ENCODE measurements at regions not wholly inside any gene's neighbourhood (a gene's known extent, or its start where the extent isn't known, plus 50 kb on each side); places are given as distances from the start of the nearest gene placed in this dataset.

- DNase-seq (ENCODE audit: low spot score), result no peak
Observed at GRCh38 chr1:39085174-39085573, 59.0 kb downstream of the NDUFS5 start.

DNA sequence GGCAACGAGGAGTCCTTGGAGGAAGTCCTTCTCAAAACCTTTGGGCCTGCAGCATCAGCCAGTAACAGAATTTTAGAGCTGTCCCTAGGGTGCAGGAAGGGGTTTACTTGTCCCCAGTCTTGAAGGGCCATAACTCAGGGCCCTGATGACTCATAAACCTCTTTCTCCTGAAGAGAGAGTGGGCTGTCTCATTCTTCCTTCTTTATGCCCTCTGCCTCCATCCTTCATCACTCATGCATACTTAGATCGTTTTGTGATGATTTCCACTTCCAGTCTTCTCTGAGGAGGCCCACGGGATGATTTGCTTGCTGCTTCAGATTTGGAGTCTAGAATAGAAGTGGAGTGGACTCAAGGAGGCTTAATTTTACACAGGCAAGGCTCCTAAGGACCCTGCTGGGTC lies 60.2 kb downstream of the NDUFS5 start:
- DNase-seq (ENCODE audit: low spot score), result no peak

DNA sequence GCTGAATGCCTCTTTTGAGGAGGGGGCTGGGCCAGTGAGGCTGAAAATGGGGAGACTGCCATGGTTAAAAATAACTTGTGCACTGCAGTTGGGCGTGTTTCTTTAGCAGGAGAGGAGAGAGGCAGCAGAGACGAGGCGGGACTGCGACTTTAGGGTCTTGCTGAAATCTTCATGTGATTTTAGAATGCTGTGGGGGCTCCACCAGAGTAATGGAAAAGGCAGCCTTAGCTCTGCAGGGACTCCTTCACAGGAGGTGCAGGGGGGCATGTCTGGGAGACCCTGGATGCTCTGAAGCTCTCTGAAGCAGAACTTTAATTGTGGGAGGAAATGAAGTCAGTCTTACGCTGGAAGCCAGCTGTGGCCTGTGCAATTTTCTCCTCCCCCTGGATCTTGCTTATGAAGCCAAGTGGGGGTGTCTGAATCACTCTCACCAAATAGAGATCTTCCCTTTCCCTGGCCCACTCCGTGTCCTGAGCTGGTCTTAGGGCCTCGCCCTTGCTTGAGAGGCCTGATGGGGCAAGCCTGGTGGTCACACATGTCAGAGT lies 60.8 kb downstream of the NDUFS5 start:
- no peak for DNase-seq (ENCODE audit: low spot score)

DNA sequence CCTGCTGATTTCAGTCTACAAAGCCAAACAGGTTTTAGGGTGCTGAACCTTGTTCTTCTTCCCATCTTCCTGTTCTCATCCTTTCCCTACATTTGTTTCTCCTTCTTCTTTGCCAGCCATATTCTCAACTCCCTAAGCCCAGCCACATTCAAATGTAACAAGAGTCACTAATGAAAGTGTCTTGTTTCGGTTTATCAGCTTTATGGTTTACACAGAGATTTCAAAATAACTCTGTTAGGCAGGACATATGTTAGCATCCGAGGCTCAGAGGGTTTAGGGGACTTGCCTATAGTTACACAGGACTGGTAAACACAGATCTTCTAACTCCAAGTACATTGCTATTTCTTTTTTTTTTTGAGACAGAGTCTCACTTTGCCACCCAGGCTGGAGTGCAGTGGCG lies 61.3 kb downstream of the NDUFS5 start:
- DNase-seq (ENCODE audit: low spot score), result no peak

DNA sequence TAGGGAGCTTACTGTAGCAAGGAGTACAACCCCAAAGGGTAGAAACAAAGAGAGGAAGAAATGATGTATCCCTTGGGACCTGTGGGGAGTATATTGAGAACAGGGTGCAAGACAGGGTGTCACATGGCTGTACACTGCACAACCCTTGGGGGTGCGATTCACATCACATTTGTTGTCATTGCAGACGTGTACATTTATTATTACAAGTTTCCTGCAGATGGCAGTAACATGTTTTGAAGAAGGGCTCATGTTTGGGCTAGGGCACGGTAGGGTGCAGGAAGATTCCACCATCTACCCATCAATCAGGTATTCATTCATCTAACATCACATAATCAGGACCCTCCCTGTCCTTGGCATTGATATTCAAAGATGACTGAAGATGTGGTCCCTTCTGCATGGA lies 62.5 kb downstream of the NDUFS5 start:
- DNase-seq (ENCODE audit: low spot score), result no peak

- DNase-seq (ENCODE audit: low spot score), result no peak
Observed at GRCh38 chr1:39089931-39090521, 63.9 kb downstream of the NDUFS5 start.

GRCh38 chr1:39090757-39091380 lies 64.7 kb downstream of the NDUFS5 start:
- DNase-seq (ENCODE audit: low spot score), result no peak

DNA sequence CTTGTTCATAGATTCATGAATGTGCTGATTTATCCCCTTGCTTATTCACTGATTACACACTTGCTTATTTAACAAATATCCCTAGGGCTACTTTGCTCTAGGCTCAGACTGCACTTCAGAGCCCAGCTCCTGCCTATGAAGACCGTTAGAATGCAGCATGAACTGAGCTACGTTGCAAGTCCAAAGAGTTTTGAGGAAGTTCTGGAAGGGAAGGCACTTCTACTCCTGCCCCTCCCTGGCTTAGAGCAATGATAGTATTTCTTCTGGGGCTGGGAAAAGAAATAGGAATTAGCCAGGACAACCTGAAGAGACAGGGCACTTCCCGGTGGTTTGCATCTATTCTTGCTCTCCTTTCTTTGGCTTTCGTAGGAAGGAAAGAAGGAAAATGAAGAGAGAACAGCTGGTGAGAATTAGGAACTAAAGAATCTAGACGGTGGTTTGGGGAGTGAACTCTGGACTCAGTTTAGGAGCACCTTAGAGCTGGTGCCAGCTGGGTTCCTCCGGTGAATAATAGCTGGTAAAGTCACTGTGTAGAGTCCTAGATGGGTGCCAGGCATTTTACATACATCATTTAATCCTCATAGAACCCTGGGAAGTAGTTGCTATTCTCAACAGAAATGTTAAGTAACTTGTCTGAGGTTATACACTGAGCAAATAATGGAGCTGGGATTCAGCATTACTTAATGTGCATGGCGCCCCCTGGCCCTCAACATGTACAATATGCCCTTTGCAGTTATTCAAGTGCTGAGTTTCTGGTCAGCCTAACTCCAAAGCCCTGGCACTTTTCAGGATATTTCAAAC lies 65.9 kb downstream of the NDUFS5 start:
- no peak for DNase-seq (ENCODE audit: low spot score)

DNA sequence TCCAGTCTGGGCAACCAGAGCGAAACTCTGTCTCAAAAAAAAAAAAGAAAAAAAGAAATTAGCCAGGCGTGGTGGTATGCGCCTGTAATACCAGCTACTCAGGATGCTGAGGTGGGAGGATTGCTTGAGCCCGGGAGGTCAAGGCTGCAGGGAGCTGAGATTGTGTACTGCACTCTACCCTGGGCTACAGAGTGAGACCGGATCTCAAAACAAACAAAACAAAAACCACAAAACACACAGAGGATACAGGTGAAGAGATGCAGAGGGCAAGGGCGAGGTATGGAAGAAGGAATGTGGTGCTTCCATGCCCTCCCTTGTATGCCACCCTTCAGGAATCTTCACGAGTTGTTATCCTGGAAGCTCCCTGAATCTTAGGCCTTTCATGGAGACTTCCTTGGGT lies 68.5 kb downstream of the NDUFS5 start:
- no peak for DNase-seq (ENCODE audit: low spot score)

DNA sequence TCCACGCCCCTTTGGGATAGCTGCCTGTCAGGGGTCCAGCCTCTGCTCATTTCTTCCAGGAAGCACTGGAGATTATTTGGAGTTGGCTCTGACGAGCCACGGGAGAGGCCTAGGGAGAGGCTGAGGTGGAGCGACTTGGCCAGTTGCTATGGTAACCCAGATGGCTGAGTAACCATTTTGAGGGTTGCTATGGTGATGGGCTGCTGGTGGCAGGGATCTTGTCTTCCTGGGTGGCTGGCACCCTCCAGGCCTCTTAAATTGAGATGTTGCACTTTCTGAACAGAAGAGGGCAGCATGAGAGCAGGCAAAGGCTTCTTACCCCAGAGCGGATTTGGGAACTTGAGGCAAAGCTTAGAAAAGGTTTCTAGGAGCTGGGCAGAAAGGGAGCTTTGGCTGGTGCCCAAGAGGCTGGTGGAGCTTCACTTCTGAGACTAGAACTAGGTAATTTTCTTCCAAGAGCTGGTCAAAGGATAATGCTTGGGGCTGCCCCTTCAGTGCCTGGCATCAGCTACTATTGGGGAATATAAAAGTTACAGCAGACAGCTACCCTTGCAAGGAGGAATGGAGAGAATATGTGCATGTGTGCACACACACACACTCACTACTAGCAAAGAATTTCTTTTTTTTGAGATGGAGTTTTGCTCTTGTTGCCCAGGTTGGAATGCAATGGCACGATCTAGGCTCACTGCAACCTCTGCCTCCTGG lies 72.5 kb downstream of the NDUFS5 start:
- peak; percentile 91 for DNase-seq (ENCODE audit: low spot score)

- DNase-seq (ENCODE audit: low spot score), result peak; percentile 54
Observed at GRCh38 chr1:39102537-39103327, 76.6 kb downstream of the NDUFS5 start.

DNA sequence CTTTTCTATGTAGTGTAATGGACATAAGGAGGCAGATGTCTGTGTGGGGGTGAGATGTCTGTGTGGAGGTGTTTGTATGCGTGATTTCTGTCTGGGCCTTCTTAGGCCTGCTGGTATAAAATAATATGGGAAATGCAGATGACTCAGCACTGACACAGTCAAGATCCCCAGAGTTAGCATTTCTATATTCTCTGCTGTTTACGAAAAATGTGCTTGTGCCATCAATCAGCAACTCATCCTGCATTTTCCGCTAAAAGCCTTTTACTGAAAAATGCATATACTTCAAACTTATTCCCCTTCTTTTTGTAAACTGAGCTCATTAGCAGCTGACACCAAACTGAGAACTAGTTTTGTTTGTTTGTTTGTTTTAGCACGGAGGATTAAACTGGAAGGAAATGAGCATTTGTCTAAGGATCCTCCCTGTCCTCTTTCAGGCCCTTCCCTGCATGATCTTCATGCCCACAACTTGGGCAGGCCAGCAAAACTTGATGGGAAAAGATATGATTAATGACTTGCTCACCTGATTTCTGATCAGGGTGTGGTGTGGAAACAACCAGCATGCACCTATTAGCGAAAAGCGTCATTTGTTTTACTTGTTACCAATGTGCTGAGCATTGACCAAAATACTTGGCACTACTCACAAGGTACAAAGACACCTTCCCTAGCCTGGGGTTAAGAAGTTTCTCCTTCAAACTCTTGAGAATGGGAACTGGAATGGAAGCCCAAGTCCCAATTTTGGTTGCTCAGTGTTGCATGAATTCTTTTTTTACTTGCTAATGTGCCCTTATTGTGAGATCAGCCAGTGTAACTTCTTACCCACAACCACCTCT lies 77.4 kb downstream of the NDUFS5 start:
- no peak for DNase-seq (ENCODE audit: low spot score)

GRCh38 chr1:39104158-39105060 lies 78.3 kb downstream of the NDUFS5 start:
- DNase-seq (ENCODE audit: low spot score), result no peak

GRCh38 chr1:39105061-39105840 lies 79.1 kb downstream of the NDUFS5 start:
- peak; percentile 83 for DNase-seq (ENCODE audit: low spot score)

GRCh38 chr1:39105841-39106765 lies 80.0 kb downstream of the NDUFS5 start:
- peak; percentile 75 for DNase-seq (ENCODE audit: low spot score)

DNA sequence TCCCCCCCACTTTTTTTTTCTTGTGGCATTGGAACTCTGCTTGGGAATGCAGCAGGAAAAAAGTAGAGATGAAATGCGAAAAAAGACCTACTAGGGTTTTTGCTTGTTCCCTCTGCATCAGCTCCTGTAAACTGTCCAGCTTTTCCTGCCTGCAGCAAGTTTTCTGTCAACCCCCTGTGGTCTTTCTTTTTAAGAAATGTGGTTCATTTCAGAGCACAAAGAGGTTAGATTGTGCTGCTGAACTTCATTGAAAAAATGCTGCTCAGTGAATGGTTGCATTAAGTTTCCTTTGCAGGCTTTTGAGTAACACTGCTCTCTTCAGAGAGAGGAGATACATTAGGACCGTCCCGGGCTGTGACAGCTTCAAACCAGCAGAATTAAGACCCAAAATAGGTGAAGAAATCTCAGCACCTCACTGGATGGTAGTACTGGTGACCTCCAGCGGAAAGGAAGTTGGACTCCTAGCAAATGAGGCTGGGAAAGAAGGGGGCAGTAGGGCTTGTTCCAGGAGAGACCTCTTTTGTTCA lies 80.7 kb downstream of the NDUFS5 start:
- DNase-seq (ENCODE audit: low spot score), result no peak
